ENCODE measurements at regions not wholly inside any gene's neighbourhood (a gene's known extent, or its start where the extent isn't known, plus 50 kb on each side); places are given as distances from the start of the nearest gene placed in this dataset.

GRCh38 chr10:78529262-78529661, 495.6 kb downstream of the RPS24 start:
- TF ChIP-seq CTCF (conservative IDR thresholded peaks at IDR 0.05 in 1 of 2, IDR thresholded peaks at IDR 0.05 in 1 of 2; ENCODE audit: extremely low read depth in 1 of 2, insufficient read depth in 1 of 2, low read depth in 1 of 2, low read length in 2 of 2), result no peak
- no peak for TF ChIP-seq EZH2 (IDR thresholded peaks at IDR 0.05; ENCODE audit: borderline replicate concordance, low read length)

Measured in mammary epithelial cell (primary cell).